ENCODE measurements at regions not wholly inside any gene's neighbourhood (a gene's known extent, or its start where the extent isn't known, plus 50 kb on each side); places are given as distances from the start of the nearest gene placed in this dataset.

DNA sequence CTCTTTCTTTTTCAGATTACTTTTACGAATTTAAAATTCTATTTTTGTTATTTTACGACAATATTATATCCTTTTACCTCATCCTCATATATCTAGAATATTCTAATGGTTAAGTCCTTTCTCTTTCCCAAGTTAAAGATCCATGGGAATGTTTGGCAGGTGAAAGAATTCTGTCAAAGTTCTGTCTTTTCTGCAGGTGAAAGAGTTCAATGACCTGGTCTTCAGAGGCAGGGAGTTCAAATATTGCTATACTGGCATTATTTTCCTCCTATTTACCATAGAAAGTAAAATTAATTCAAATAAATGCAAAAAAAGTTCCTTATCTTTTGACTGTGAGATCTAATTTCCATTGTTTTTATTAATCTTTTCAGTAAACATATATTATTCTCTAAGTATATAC is 194.3 kb downstream of the ARL4A start:
- no peak overlapping the region for H3K4me3 ChIP-seq
- H3K36me3 ChIP-seq: no peaks in the 10 kb centered on the region
- ATAC-seq (no peak), DNase-seq (no peak)
- no peaks in the 10 kb centered on the region for H3K27me3 ChIP-seq
- TF ChIP-seq, protein P1, sequence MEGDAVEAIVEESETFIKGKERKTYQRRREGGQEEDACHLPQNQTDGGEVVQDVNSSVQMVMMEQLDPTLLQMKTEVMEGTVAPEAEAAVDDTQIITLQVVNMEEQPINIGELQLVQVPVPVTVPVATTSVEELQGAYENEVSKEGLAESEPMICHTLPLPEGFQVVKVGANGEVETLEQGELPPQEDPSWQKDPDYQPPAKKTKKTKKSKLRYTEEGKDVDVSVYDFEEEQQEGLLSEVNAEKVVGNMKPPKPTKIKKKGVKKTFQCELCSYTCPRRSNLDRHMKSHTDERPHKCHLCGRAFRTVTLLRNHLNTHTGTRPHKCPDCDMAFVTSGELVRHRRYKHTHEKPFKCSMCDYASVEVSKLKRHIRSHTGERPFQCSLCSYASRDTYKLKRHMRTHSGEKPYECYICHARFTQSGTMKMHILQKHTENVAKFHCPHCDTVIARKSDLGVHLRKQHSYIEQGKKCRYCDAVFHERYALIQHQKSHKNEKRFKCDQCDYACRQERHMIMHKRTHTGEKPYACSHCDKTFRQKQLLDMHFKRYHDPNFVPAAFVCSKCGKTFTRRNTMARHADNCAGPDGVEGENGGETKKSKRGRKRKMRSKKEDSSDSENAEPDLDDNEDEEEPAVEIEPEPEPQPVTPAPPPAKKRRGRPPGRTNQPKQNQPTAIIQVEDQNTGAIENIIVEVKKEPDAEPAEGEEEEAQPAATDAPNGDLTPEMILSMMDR (IDR thresholded peaks at IDR 0.05): no peak
- no peak overlapping the region for H3K27ac ChIP-seq
- intact Hi-C loops (cut with DNase I): no loop called here
- no peaks in the 10 kb centered on the region for H3K9me3 ChIP-seq
- H3K4me1 ChIP-seq: no peaks in the 10 kb centered on the region

DNA sequence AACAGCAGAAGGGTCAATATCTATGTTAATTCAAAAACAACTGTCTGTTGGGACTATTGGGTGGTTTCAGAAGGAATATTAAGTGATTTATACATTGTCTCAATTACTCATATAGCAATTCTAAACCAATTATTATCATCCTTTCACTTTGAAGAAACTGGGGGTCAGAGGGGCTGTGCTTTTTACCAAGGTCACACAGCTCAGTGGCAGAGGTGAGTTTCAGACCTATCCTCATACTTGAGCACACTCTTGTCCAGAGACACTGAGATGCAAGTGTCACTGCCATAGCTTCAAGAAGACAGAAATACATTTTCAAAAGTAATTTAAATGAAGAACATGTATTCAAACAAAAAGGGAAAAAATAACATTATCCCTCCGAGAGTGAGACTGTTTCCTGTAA is 195.3 kb downstream of the ARL4A start:
- DNase-seq (no peak), ATAC-seq (no peak)
- H3K4me1 ChIP-seq: no peaks in the 10 kb centered on the region
- TF ChIP-seq, protein P1 (IDR thresholded peaks at IDR 0.05): no peak
- H3K4me3 ChIP-seq: no peak overlapping the region
- H3K27me3 ChIP-seq: no peaks in the 10 kb centered on the region
- H3K36me3 ChIP-seq: no peaks in the 10 kb centered on the region
- H3K9me3 ChIP-seq: no peaks in the 10 kb centered on the region
- H3K27ac ChIP-seq: no peak overlapping the region
- intact Hi-C loops (cut with DNase I): no loop called here

DNA sequence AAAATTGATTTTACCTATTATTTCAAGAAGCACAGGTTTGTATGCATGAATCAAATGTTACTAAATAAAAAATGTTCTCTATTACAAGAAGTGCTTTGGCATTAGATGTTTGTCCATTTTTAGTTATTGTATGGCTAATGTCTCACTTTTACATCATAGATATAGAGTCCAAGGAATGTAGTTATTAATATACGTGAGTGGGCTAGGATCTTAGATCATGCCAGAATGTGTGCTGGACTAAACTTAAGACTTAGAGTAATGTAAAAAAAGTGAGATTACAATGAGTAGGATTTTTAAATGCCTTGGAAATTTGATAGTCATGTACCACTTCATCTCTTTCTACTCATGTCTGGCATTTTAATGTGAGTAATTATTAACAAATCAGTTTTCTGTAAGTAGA is 196.6 kb downstream of the ARL4A start:
- intact Hi-C loops (cut with DNase I): no loop called here
- ATAC-seq (no peak), DNase-seq (no peak)
- Histone ChIP-seq H3K27me3 (no peaks in the 10 kb centered on the region), H3K4me3 (no peak overlapping the region), H3K27ac (no peak overlapping the region), H3K4me1 (no peaks in the 10 kb centered on the region), H3K9me3 (no peaks in the 10 kb centered on the region), H3K36me3 (no peaks in the 10 kb centered on the region)
- TF ChIP-seq, protein P1 (IDR thresholded peaks at IDR 0.05): no peak

DNA sequence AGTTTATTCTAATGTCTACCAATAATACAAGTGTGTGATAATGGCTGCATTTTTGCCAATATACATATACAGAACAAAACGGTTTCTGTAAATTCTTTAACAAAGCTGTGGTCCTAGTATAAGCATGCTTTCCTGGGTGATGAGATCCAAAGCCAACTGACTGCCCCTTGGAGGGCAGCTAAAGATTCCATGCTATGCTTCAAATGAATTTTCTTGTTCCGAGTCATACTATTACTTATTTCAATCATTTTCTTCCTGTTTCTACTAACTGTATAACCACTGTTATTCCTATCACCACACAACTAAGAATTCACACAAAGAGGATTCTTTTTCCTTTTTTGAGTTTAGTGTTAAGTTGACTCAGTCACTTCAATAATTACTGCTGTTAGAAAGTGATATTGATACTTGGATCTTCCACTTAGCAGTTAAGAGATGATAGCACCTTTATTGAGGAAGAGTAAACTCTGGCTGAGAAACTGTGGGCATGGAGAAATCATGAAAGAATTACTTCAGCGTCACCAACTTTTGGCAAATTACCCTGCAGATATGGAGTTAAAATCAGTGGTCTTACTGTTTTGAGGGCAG is 197.5 kb downstream of the ARL4A start:
- Histone ChIP-seq H3K36me3 (no peaks in the 10 kb centered on the region), H3K27me3 (no peaks in the 10 kb centered on the region), H3K27ac (no peak overlapping the region), H3K4me1 (no peaks in the 10 kb centered on the region), H3K4me3 (no peak overlapping the region), H3K9me3 (no peaks in the 10 kb centered on the region)
- DNase-seq: no peak
- ATAC-seq: no peak
- TF ChIP-seq, protein P1 (IDR thresholded peaks at IDR 0.05): no peak
- intact Hi-C loops (cut with DNase I): no loop called here

DNA sequence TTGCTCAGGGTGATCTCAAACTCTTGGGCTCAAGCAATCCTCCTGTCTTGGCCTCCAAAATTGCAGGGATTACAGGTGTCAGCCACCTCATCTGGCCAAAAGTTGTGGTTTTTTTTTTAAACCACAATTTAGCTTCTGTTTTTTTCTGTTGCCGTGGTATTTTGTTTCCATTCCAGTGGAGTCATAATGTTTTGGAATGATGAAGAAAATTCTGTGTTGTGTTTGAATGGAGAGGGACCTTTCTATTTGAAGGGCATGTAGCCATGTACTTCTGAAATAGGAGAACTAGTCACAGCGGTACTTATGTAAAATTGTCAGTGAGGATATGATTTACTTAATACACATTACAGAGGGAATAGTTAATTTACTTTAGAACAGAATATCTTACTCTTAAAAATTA is 201.3 kb downstream of the ARL4A start:
- DNase-seq: no peak
- Histone ChIP-seq H3K4me3 (no peak overlapping the region), H3K27me3 (no peaks in the 10 kb centered on the region), H3K9me3 (no peaks in the 10 kb centered on the region), H3K27ac (no peak overlapping the region), H3K36me3 (no peaks in the 10 kb centered on the region), H3K4me1 (no peaks in the 10 kb centered on the region)
- ATAC-seq: no peak
- TF ChIP-seq, protein P1 (IDR thresholded peaks at IDR 0.05): no peak
- intact Hi-C loops (cut with DNase I): no loop called here

DNA sequence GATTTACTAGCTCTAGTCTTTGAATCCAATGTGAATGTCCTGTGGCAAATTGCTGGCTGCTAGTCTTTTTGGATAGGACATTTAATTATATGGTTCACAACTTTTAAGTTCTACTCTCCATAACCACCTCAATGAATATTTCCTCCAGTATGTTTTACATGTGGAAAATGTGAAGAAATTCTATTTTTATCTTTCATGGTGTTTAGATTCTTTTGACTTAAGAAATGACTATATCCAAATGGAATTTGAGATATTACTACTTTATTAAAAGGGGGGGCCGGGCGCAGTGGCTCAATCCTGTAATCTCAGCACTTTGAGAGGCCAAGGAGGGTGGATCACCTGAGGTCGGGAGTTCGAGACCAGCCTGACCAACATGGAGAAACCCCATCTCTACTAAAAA is 202.0 kb downstream of the ARL4A start:
- Histone ChIP-seq H3K27ac (no peak overlapping the region), H3K27me3 (no peaks in the 10 kb centered on the region), H3K36me3 (no peaks in the 10 kb centered on the region), H3K4me1 (no peaks in the 10 kb centered on the region), H3K4me3 (no peak overlapping the region), H3K9me3 (no peaks in the 10 kb centered on the region)
- DNase-seq (no peak), ATAC-seq (no peak)
- TF ChIP-seq, protein P1 (IDR thresholded peaks at IDR 0.05): no peak
- intact Hi-C loops (cut with DNase I): no loop called here

All from upper lobe of right lung (tissue), 1 donor.